Cardiac muscle cell (in vitro differentiated cells and primary cell): ENCODE measurements at regions not wholly inside any gene's neighbourhood (a gene's known extent, or its start where the extent isn't known, plus 50 kb on each side); places are given as distances from the start of the nearest gene placed in this dataset.

Experiments
- DNase-seq, 2 donors: peaks; one replicate each; pipeline versions ENCODE4 v3.0.0 to v3.0.0-alpha.2; 2010 to 2017; ENCODE audit warnings: low read depth in 1 of 2, low spot score in 1 of 2
- H3K27ac ChIP-seq: fragments of 200-600 bp; sonication (generic); 2 replicates; pipeline ENCODE4 v1.5.1; 2016
- H3K27me3 ChIP-seq: fragments of 200-600 bp; sonication (generic); 2 replicates; pipeline ENCODE4 v1.6.0; 2016; ENCODE audit warnings: control low read depth
- H3K36me3 ChIP-seq: fragments of 200-600 bp; sonication (generic); 2 replicates; pipeline ENCODE4 v1.5.1; 2016; ENCODE audit warnings: control low read depth
- H3K4me1 ChIP-seq: fragments of 200-600 bp; sonication (generic); 2 replicates; pipeline ENCODE4 v1.8.1; 2017; ENCODE audit warnings: low read depth, mild to moderate bottlenecking, mixed run types
- H3K4me3 ChIP-seq: fragments of 200-600 bp; sonication (generic); 2 replicates; pipeline ENCODE4 v1.5.1; 2016; ENCODE audit warnings: mild to moderate bottlenecking
- H3K9me3 ChIP-seq: fragments of 200-600 bp; sonication (generic); 2 replicates; pipeline ENCODE4 v1.5.1; 2017; ENCODE audit warnings: low read depth, mild to moderate bottlenecking, control low read depth
- CTCF ChIP-seq: IDR thresholded peaks from 2 replicates; pipeline ENCODE4 v1.5.1; 2012; ENCODE audit warnings: low read depth, mild to moderate bottlenecking, low read length

GRCh38 chr11:104214517-104214916 lies 50.6 kb upstream of the PDGFD start:
- no peak for DNase-seq
- no peak for TF ChIP-seq CTCF
- no peaks in the 10 kb centered on the region for H3K27me3 ChIP-seq

More at GRCh38 chr11:104214517-104214916, 50.6 kb upstream of the PDGFD start:
- H3K4me3 ChIP-seq = no peak overlapping the region
- H3K36me3 ChIP-seq = no peaks in the 10 kb centered on the region
- H3K4me1 ChIP-seq = no peaks in the 10 kb centered on the region
- no peaks in the 10 kb centered on the region for H3K9me3 ChIP-seq
- no peak overlapping the region for H3K27ac ChIP-seq
